ENCODE measurements at regions not wholly inside any gene's neighbourhood (a gene's known extent, or its start where the extent isn't known, plus 50 kb on each side); places are given as distances from the start of the nearest gene placed in this dataset.
"Not testable (repeated sequence)": the region's sequence is repeated elsewhere in the genome, so short reads cannot be mapped to it uniquely, and the experiment has no call there.

DNA sequence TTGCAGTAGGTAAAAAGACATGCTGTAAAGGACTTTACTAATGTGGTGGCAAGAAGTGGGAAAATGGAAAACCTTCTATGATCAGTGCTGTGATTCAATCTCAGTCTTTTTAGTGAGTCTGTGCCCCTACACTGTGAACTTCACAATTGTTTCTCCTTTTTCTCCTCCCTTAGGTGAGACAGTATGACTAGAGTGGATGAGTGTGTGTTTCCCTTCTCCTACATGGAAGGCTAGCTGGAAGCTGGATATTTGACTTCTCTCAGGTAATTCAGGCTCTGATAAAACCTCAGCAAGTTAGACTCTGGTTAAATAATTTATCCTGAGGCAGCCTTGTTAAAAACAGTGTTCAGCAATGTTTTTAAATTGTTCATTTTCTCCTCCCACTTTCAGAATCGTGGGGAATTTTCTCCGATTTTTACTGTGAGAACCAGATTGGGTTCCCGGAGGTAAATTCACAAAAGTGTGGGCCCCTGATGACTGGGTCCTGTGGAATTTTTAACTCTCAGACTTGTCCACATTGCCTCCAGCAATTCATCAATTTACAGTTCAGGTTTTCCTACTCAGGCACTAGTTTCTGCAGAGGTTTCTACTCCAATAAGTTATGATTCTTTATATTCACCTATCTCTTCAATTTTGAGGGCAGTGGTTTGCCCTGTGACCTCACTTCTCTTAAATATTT lies 149.1 kb upstream of the PIK3R1 start:
- no peak for DNase-seq

DNA sequence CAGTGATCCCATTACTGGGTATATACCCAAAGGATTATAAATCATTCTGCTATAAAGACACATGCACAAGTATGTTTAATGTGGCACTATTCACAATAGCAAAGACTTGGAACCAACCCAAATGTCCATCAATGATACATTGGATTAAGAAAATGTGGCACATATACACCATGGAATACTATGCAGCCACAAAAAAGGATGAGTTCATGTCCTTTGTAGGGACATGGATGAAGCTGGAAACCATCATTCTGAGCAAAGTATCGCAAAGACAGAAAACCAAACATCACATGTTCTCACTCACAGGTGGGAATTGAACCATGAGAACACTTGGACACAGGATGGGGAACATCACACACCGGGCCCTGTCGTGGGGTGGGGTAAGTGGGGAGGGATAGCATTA lies 150.2 kb upstream of the PIK3R1 start:
- DNase-seq = not testable (repeated sequence)

DNA sequence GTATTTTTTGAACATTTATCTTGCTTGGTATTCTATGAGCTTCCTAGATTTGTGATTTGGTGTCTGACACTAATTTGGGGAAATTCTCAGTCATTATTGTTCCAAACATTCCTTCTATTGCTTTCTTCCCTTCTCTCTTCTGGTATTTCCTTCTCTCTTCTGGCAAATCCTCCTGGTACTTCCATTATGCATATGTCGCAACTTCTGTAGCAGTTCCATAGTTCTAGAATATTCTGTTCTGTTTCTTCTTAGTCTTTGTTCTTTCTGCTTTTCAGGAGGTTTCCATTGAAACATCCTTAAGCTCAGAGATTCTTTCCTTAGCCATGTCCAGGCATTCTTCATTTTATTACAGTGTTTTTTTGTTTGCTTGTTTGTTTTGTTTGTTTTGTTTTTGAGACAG lies 155.2 kb upstream of the PIK3R1 start:
- DNase-seq = no peak

DNA sequence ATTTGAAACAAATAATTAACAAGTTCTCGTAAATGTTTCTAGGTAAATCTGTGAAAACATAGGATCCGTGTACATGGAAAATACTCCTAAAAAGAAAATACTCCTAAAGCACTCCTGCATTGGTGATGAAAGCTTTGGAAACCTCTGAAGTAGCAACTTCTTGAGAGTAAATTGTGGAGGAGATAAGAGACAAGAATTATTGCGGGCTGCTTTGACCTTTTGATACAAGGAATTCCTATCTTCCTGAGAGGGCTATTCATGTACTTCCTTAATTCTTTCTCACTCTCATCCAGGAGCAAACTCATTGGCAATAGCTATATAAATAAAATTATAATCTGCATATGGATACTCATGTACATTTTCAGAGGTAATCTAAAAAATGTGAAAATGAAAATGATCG lies 158.4 kb upstream of the PIK3R1 start:
- no peak for DNase-seq

DNA sequence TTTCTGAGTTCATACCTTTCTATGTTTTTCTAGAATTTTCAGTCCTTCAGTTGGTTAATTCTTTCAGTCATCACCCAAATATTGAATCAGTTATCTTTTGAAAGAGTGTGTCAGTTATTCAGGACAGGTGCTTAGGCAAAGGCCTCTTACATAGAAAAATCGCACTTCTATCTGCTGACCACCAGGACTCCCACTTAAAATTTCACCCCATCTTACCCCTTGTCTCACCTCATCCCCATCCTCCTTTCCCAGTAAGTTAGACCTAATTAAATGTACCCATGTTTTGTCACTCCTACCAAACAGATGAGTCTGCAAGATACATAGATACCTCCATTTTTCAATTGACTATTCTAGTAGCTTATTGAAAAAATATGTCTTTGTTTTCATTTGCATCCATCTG lies 159.9 kb upstream of the PIK3R1 start:
- DNase-seq = no peak

DNA sequence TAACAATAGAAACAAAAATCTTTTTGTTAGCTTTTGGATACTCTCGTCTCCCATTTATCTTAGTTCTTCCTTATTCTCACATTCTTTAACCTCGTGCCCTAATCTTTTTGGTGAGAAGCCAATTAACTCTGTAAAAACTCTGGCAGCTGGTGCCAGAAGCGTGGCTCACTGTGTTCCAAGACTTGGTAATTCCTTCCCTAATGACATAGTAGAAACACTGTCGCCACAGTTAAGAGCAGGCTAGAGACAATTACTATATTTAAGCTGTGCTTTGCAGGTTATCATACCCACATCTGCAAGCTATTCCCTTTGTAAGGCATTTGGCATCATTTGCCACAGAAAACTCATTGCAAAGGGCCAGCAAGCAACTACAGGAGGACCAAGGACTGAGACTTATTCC lies 160.9 kb upstream of the PIK3R1 start:
- no peak for DNase-seq

DNA sequence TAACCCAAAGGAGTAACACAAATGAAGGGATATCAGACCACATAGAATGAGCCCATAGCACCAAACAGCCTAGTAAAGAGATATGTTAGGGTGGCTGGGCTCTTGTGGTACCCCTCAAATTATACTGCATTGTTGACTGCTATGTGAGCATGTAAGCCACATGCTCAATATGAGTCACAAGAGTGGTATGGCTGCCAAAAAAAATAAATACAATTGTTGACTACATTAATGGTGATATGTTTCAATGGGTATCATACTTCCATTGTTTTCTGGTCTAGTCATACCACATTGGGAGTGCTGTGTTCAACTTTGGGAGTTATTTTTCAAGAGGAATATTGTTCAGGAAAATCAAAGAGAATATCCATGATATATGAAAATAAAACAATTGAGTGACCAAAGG lies 162.4 kb upstream of the PIK3R1 start:
- DNase-seq = no peak

DNA sequence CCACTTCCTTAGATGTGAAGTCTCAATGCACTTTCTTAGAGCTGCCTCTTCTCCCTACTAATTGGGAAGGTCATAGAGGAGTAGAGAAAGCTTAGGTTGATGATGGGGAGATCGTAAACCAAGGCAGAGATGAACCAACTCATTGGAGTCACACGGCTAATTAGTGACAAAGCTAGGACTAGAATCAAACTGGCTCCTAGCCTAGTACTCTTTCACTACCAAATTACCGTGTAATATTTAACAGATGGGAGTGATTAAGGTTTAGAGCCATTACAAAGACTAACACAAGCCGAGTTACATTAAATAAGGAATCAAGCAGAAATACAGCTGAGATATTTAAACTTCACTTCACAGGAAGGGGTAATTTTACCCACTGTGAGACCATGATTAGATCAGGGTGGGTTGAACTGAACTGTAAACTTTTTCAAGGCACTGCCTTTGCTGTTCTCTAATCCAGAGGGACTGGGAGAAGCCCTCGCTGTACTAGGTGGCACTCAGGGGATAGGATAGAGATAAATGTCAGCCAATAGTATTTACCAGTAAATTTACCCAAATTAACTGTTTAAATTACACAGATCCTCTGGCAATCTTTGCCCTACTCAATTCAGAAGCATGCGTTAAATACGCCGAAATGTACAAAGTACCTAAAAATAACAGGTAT lies 166.4 kb upstream of the PIK3R1 start:
- no peak for DNase-seq

DNA sequence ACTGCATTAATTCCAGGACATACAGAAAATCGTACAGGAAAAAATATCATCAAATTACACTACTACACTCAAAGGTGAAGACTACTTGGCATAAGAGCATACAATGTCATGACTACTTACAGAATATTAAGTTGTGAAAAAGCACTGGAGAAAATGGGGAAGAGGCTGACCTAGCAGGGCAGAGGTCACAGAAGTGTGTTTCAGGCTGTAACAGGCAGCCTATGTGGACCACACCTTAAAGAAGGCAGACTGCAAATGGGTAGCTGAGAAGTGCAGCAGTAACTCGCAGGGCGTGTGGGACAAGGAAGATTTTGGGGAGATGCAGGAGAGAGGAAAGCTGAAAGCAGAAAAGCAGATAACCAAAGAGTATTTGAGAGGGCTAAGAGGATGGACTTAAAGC lies 167.0 kb upstream of the PIK3R1 start:
- DNase-seq = no peak

DNA sequence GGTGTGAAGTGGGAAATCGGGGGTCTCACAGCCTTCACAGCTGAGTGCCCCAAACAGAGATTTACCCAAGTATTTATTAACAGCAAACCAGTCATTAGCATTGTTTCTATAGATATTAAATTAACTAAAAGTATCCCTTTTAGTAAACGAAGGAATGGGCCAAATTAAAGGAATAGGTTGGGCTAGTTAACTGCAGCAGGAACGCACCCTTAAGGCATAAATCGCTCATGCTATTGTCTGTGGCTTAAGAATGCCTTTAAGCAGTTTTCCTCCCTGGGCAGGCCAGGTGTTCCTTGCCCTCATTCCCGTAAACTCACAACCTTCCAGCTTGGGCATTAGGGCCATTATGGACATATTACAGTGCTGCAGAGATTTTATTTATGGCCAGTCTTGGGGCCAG lies 167.5 kb upstream of the PIK3R1 start:
- DNase-seq = not testable (repeated sequence)

DNA sequence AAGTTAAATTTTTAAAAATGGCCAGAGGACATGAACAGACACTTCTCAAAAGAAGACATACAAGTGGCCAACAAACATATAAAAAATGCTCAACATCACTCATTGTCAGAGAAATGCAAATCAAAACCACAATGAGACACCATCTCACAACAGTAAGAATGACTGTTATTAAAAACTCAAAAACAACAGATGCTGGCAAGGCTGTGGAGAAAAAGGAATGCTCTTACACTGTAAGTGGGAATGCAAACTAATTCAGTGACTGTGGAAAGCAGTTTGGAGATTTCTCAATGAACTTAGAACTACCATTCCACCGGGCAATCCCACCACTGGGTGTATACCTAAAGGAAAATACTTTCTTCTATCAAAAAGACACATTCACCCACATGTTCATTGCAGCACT lies 168.5 kb upstream of the PIK3R1 start:
- no peak for DNase-seq

DNA sequence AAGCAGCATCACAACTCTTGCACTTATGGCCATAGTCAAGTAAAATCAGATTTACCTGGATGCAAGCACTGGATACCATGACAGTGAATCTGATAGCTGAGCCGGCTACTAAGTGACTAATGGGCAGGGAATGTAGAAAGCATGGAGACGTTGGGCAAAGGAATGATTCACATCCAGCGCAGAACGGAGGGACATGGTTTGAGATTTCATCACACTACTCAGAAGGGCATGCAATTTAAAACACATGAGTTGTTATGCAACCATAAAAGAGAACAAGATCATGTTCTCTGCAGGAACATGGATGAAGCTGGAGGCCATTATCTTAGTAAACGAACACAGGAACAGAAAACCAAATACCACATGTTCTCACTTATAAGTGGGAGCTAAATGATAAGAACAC lies 169.1 kb upstream of the PIK3R1 start:
- no peak for DNase-seq

DNA sequence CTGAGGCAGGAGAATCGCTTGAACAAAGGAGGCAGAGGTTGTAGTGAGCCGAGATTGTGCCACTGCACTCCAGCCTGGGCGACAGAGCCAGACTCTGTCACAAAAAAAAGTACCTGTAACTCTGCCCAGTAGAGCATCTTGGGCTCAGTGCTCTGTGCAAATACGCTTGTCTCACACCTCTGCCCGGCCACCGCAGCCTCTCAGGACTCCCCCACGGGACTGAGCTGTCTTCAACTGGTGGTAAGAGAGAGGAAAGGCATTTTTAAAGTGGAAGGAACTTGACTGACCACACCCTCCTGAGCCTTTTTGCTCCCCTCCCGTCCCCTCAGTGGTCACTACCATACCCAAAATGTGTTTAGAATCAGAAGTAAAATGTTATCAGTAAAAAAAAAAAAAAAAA lies 174.3 kb upstream of the PIK3R1 start:
- DNase-seq = no peak

DNA sequence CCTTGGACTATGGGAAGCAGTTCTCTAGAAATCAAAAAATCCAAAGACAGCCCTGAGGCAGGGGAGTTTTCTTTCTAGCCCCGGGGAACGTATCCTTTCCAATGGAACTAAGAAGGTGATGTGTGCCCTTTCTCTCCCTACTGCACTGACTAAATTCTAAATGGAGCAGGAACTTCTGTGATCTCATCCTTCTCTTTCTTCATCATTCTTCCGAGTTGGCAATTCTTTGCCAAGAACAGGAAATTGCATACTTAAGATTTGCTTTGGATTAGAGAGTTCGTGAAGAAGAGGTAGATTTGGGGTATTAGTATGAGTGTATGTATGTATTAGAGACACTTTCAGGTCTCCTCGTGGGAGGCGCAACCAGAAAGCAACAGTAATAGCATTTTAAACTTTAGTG lies 178.0 kb upstream of the PIK3R1 start:
- DNase-seq = no peak

DNA sequence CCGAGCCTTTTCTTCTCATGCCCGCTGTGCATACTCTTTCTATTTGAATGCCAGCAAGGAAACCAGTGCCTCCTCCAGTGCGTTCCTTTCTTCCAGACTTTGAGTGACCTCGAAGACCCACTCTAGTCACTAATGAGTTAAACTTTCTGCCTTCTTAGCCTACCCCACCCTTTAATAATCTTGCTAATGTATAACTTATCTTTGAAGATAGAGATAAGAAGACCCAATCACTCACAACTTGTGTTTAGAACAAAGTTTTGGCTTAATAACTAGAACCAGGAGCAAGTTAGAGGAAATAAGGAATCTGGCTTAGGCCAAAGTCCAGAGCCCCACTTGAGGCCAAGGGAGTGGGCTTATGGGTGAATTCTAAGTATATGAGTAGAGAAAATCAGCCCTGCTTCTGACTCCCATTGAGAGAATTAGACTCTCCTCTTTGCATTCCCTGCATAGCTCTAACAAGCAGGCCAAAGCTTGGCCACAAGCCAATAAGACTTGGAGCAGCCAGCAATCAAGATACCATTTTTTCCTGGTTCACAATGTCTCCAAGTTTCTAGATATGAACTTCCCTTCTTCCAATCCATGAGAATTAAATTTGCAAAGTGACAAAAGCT lies 181.5 kb upstream of the PIK3R1 start:
- no peak for DNase-seq

DNA sequence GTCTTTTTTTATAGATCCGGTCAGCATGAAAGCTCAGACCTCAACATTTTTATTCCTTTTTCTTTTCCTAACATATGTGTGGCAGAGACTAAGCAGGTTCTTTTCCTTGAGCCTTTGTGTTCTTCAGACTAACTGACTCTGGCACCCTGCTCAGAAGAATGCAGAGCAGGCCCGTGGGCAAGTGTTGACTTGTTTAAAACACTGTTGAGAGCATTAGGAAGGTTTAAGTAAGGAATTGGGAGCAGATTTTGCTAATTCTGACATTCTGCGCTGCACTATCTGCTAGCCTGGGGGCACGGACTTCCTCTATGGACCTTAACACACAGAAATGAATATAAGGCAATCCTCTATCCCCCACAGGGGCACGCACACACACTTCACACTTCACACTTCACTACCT lies 182.5 kb upstream of the PIK3R1 start:
- DNase-seq = no peak

DNA sequence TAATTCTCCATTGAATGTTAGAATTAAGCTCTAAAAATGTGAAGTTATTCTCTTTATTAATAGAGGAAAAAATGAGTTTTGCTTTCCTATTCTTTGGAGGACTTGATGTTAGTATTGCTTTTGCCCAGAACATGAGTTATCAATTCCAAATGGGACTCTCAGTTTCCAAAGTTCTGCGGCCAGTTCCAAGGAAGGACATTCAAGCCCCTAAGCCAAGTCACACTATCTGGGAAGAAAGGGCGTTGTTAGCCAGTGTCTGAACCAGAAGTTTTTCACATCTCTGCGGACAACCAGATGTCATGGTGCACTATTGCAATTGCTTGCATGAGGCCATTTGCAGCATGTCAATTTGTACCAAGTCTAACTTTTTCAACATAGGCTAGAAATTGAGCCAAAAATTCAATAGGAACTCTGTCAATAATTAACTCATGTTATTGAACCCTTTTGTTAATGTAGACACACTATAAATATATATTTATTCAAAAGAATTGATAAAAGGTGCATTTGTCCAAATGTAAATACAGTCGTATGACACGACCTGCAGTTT lies 183.3 kb upstream of the PIK3R1 start:
- DNase-seq = no peak

DNA sequence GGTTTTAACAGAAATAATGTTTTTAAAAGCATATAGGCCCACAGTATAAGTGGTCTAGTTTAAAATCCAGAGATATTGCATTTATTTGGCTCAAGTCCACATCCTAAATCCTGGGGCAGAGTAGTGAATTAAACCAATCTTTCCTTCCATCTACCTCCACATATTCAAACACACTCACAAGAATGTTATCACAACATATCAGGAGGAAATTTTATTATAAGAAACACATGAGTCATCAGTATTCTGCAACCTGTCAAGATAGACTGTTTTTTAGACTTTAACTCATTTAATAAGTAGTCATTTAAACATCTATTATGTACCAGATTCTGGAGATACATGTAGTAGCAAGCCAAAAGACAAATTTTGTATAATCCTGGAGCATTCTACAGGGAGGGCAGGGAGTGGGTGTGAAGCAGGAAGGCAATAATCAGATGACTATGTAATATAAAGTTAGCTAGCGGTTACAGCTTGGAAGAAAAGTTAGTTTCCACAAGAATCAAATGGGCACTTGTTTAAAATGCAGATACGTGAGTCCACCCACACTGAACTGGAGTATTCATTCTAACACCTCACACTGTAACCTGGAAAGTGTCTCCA lies 187.3 kb upstream of the PIK3R1 start:
- no peak for DNase-seq

DNA sequence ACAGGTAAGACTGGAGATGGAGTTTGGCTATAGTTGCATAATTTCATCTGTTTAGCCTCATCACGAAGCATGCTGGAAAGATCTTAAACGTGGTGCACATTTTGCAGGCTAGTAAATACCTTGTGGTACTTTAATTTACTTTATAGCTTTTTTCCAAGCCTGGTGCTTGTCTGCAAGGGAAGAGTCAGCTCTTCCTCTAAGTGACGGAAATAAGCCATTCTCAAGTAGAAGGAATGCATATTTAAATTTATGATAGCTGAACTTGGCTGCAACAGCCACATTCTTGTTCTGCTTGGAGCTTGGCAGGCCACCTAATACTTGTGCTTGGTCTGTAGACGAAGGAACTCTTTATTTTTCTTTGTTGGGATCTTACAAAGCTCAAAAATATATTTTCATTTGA lies 188.0 kb upstream of the PIK3R1 start:
- DNase-seq = no peak

DNA sequence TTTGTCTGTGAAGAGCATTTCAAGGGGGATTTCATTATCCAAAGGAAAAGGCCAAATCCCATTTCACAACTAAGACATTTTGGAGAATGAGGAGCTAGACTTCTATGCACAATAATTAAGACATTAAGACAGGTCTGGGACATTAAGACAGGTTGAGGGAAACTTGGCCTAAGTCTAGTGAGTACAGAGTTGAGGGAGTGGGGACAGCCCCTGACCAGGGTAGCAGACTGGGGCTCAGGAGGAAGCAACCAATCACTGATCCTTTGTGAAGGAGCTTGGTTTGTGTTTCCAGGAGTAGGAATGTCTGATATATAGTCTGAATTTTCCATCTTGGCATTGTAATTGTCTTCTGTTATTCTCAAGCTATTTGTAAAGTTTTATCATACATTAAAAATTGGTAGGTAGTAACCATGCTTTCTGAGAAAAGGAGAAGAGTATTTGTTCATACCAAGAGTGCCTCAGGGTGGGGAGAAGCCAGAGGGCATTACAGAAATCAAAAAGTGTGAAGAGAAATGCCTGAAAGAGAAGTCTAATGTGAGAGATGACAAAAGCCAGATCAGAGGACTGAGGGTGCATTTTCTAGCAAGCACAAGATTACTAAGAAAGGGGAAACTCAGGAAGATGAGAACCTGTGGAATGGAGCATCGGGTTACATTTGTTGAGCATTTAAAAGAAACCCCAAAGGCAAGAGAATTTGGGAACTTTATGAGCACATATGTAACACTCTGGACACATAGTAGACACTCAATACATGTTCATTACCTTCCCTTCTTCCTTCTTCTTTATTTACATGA lies 189.3 kb upstream of the PIK3R1 start:
- no peak for DNase-seq

DNA sequence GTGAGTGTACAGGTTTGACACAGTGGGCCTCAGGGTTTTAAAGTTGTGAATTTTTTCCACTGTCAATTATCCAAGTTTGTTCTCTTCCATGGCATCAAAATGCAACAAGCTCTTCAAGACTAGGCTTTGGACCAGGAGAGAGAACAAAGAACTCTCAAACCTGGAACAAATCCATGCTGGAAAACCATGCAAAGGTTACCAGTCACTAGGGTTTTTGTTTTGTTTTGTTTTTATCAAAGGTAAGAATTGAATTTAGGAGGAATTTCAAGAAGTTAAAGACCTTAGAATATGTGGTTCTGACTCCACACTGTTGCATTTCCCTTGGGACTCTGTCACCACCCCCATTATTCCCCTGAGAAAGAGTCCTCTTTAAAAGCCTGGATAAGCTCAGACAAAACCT lies 191.1 kb upstream of the PIK3R1 start:
- DNase-seq = no peak

DNA sequence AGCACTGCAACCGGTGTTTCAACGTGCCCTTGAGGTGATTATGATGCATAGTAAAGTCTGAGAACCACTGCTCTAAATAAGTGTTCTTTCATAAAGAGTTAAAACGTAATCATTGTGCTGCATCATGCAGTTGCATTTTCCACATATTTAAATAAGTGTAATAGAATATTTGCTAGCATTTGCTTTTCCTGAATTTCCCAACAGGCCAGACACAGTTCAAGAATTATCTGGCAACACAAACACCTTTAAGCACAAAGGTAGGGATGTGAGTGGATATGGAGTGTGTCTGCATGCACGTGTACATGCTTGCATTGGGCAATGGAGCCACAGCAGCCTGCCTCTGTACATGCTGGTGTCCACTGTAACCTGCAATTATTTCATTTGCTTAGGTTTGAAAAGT lies 193.6 kb upstream of the PIK3R1 start:
- DNase-seq = no peak

DNA sequence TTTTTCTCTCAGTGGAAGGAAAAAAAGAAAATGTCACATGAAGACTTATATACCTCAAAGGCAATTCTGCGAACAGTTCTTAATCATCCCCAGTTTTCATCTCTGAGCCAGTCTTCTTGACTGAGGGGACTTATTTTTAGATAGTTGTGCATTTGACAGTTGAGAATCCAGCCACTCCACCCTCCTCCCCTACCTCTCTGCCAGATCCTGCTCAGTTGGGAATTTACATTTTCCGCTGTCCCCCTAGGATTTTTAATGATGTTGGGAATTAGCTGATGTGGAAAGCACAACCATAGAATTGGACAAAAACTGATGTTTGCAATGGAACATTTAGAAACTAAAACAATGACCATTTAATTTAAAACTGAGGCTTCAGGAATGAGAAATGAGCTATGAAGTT lies 194.3 kb upstream of the PIK3R1 start:
- DNase-seq = no peak
